K562 (cell line): ENCODE measurements at regions not wholly inside any gene's neighbourhood (a gene's known extent, or its start where the extent isn't known, plus 50 kb on each side); places are given as distances from the start of the nearest gene placed in this dataset.

Experiments used
- ATAC-seq: fragments of 200-7000 bp; cut with Tn5 transposase; 3 replicates; pipeline ENCODE4 v1.9.1; 2020; ENCODE audit warnings: moderate library complexity
- BruUV-seq: library from RNA; stranded (reverse); fragments of 400-500 nt; replicated peaks from 2 replicates; lab custom pipeline; 2021; lab: Mats Ljungman, UMichigan
- CTCF ChIA-PET: fragments of 300-600 bp; formaldehyde crosslinking; extraction: SDS; loops from one replicate; lab custom pipeline; 2021; ENCODE audit warnings: low intra/inter-chr PET ratio; lab: Yijun Ruan, JAX
- POLR2A ChIA-PET: fragments of 300-600, 350-650 bp; sonication (Branson Sonifier 250); formaldehyde crosslinking; extraction: SDS; loops from one replicate; lab custom pipeline; 2021; ENCODE audit warnings: antibody characterized with exemption, inconsistent platforms; lab: Yijun Ruan, JAX
- DNase-seq, 4 experiments: peaks; one replicate each; pipeline versions ENCODE4 v3.0.0 to v3.0.0-alpha.2; 2011 to 2018; ENCODE audit warnings: low spot score in 3 of 4, mixed read lengths in 3 of 4; ENCODE audit errors: extremely low read depth in 1 of 4
- FAIRE-seq: peaks from 2 replicates; lab custom pipeline; 2011; peaks lifted over from hg19 to GRCh38; lab: Jason Lieb, UNC
- H2AFZ ChIP-seq: 2 replicates; pipeline ENCODE4 v1.6.0; 2011; ENCODE audit warnings: low read depth, low read length, control low read depth, inconsistent platforms
- H3K27ac ChIP-seq: fragments of 200-600 bp; 3 replicates; pipeline ENCODE4 v1.8.0; 2011; ENCODE audit warnings: low read depth, mild to moderate bottlenecking, control low read depth, inconsistent platforms, low read length, moderate library complexity, mixed read lengths; ENCODE audit errors: extremely low read depth
- H3K27me3 ChIP-seq, 2 experiments: fragments of 300-600 bp in 1 of 2; 2 replicates in 1 of 2; 3 replicates in 1 of 2; pipeline versions ENCODE4 v1.6.0 to v1.8.0; 2011; ENCODE audit warnings: inconsistent platforms in 2 of 2, low read length in 2 of 2, mild to moderate bottlenecking in 1 of 2, mixed read lengths in 1 of 2, moderate library complexity in 1 of 2; ENCODE audit not compliant: control insufficient read depth in 2 of 2, insufficient read depth in 2 of 2
- H3K36me3 ChIP-seq: fragments of 300-600 bp; 3 replicates; pipeline ENCODE4 v1.8.0; 2011; ENCODE audit warnings: mild to moderate bottlenecking, low read length, inconsistent platforms; ENCODE audit not compliant: control insufficient read depth, insufficient read depth
- H3K4me1 ChIP-seq, 2 experiments: fragments of 200-600 bp in 1 of 2; replicated peaks in 1 of 2; 2 replicates in 1 of 2; 3 replicates in 1 of 2; pipeline versions ENCODE4 v1.5.1 to v1.8.0; 2011; ENCODE audit warnings: inconsistent platforms in 2 of 2, low read length in 2 of 2, mild to moderate bottlenecking in 1 of 2, mixed read lengths in 1 of 2, moderate library complexity in 1 of 2; ENCODE audit not compliant: control insufficient read depth in 2 of 2, insufficient read depth in 2 of 2
- H3K4me2 ChIP-seq: 2 replicates; pipeline ENCODE4 v1.6.1; 2011; ENCODE audit warnings: low read length, control low read depth, inconsistent platforms, mixed read lengths; ENCODE audit not compliant: insufficient read depth
- H3K4me3 ChIP-seq: fragments of 200-600 bp; sonication (generic), shearing (Covaris generic); 2 replicates; pipeline ENCODE4 v1.5.1; 2016; ENCODE audit warnings: control low read depth, inconsistent platforms
- H3K79me2 ChIP-seq: fragments of 200-600 bp; 3 replicates; pipeline ENCODE4 v1.8.0; 2011; ENCODE audit warnings: low read length, inconsistent platforms; ENCODE audit not compliant: control insufficient read depth, insufficient read depth
- H3K9ac ChIP-seq, 2 experiments: 2 replicates each; pipeline versions ENCODE4 v1.6.0 to v1.6.1; 2011; ENCODE audit warnings: low read depth in 2 of 2, low read length in 2 of 2, control low read depth in 1 of 2, inconsistent platforms in 1 of 2, mild to moderate bottlenecking in 1 of 2, mixed read lengths in 1 of 2; ENCODE audit not compliant: insufficient read depth in 1 of 2
- H3K9me1 ChIP-seq: one replicate; pipeline ENCODE4 v1.6.0; 2011; ENCODE audit warnings: inconsistent platforms, mild to moderate bottlenecking, low read length, moderate library complexity; ENCODE audit not compliant: control insufficient read depth, insufficient read depth
- H3K9me3 ChIP-seq: replicated peaks from 2 replicates; pipeline ENCODE4 v1.5.1; 2011; ENCODE audit warnings: low read depth, low read length, inconsistent platforms; ENCODE audit not compliant: control insufficient read depth, insufficient read depth
- H4K20me1 ChIP-seq: replicated peaks from 2 replicates; pipeline ENCODE4 v1.6.1; 2011; ENCODE audit warnings: low read length, inconsistent platforms, mixed read lengths; ENCODE audit not compliant: control insufficient read depth, insufficient read depth
- CGGBP1 ChIP-seq: fragments of 250-450 bp; sonication (Bioruptor Pico); IDR thresholded peaks from 2 replicates; pipeline ENCODE4 v1.9.0; 2021; ENCODE audit warnings: mild to moderate bottlenecking
- NFIX ChIP-seq: fragments of 250-450 bp; sonication (Bioruptor Pico); IDR thresholded peaks from 2 replicates; pipeline ENCODE4 v1.4.0; 2020; ENCODE audit warnings: low read depth, mild to moderate bottlenecking, moderate library complexity
- SAP30 ChIP-seq: fragments of 200-600 bp; sonication (generic); IDR thresholded peaks from 2 replicates; pipeline ENCODE4 v1.6.1; 2012; ENCODE audit warnings: borderline replicate concordance, low read depth, mild to moderate bottlenecking, moderate library complexity, low read length, control low read depth, inconsistent platforms; ENCODE audit not compliant: insufficient read depth, poor library complexity, severe bottlenecking
- SIRT6 ChIP-seq: IDR thresholded peaks from one replicate; pipeline ENCODE4 v1.6.1; 2012; ENCODE audit warnings: low read depth, mild to moderate bottlenecking, control low read depth, inconsistent platforms, low read length, moderate library complexity
- ZBTB17 ChIP-seq: fragments of 450-650 bp; formaldehyde crosslinking; IDR thresholded peaks from 2 replicates; pipeline ENCODE4 v1.4.0; 2020; ENCODE audit warnings: mild to moderate bottlenecking
- ZBTB9 ChIP-seq: fragments of 450-650 bp; formaldehyde crosslinking; IDR thresholded peaks from 2 replicates; pipeline ENCODE4 v1.4.0; 2020; ENCODE audit warnings: mild to moderate bottlenecking, moderate library complexity
- ZC3H8 ChIP-seq: fragments of 450-650 bp; IDR thresholded peaks from 2 replicates; pipeline ENCODE4 v1.6.1; 2017
- ZSCAN29 ChIP-seq: fragments of 450-650 bp; IDR thresholded peaks from 2 replicates; pipeline ENCODE4 v1.6.1; 2017
- WGBS: fragments of 100-300 bp; shearing (Covaris generic); methylation state at CpG from one replicate; pipeline ENCODE4 v1.1.6; 2016; ENCODE audit warnings: low coverage, mixed read lengths; ENCODE audit not compliant: insufficient coverage; ENCODE audit errors: missing lambda C conversion rate; 5-methylcytosine and 5-hydroxymethylcytosine counted together
- in situ Hi-C: fragments of 300-500 bp; cut with MboI; formaldehyde crosslinking; loops from 4 replicates; pipeline ENCODE4 v1.15.0; 2018; ENCODE audit warnings: inconsistent platforms, mixed read lengths
- intact Hi-C: fragments of 100-400 bp; cut with micrococcal nuclease; formaldehyde crosslinking; loops from 2 replicates; pipeline ENCODE4 v1.14.2; 2022
- TF ChIP-seq, protein P1 (sequence below), 2 experiments: IDR thresholded peaks in 1 of 2; conservative IDR thresholded peaks in 1 of 2; 2 replicates each; pipeline ENCODE4 v1.6.1; 2016; ENCODE audit warnings: low read depth in 2 of 2, mild to moderate bottlenecking in 1 of 2, missing compliant biosample characterization in 1 of 2, missing genetic modification characterization in 1 of 2, moderate library complexity in 1 of 2
- TF ChIP-seq, protein P2 (sequence below): IDR thresholded peaks from 2 replicates; pipeline ENCODE4 v1.6.1; 2014; ENCODE audit warnings: antibody characterized with exemption

GRCh38 chr10:8554574-8554973 is 500.1 kb downstream of the GATA3 start:
- Histone ChIP-seq H3K9me3 (no peaks in the 10 kb centered on the region), H3K9ac (no peak overlapping the region), H3K36me3 (no peaks in the 10 kb centered on the region), H3K79me2 (no peaks in the 10 kb centered on the region), H4K20me1 (no peaks in the 10 kb centered on the region), H3K4me2 (no peak overlapping the region), H3K27ac (no peak overlapping the region), H3K27me3 (no peaks in the 10 kb centered on the region), H3K4me1 (no peaks in the 10 kb centered on the region), H3K9me1 (no peaks in the 10 kb centered on the region), H2AFZ (no peak overlapping the region), H3K4me3 (no peak overlapping the region)
- FAIRE-seq (no peak), ATAC-seq (no peak), DNase-seq (no peak)
- intact Hi-C loops, result no loop called here
- ChIA-PET POLR2A (no interaction called here), CTCF (no interaction called here)
- no TSS peak for BruUV-seq
- 0% methylated on average over 4 of the region's 4 CpGs for WGBS
- in situ Hi-C loops, result no loop called here
- TF ChIP-seq ZSCAN29, result no peak
- TF ChIP-seq, protein P1, sequence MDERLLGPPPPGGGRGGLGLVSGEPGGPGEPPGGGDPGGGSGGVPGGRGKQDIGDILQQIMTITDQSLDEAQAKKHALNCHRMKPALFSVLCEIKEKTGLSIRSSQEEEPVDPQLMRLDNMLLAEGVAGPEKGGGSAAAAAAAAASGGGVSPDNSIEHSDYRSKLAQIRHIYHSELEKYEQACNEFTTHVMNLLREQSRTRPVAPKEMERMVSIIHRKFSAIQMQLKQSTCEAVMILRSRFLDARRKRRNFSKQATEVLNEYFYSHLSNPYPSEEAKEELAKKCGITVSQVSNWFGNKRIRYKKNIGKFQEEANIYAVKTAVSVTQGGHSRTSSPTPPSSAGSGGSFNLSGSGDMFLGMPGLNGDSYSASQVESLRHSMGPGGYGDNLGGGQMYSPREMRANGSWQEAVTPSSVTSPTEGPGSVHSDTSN (CRISPR knock-in tag; IDR thresholded peaks at IDR 0.05; ENCODE audit: low read depth), result no peak
- TF ChIP-seq, protein P1 (tag; conservative IDR thresholded peaks at IDR 0.05; ENCODE audit: low read depth), result peak; percentile 20; the same call in 1 of the 2 replicates

- Histone ChIP-seq H3K27me3 (no peaks in the 10 kb centered on the region), H3K27ac (no peak overlapping the region), H3K9me3 (no peaks in the 10 kb centered on the region), H3K36me3 (no peaks in the 10 kb centered on the region), H3K79me2 (no peaks in the 10 kb centered on the region), H3K4me2 (no peak overlapping the region), H2AFZ (no peak overlapping the region), H3K4me1 (no peaks in the 10 kb centered on the region), H3K9ac (no peak overlapping the region), H3K4me3 (no peak overlapping the region), H4K20me1 (no peaks in the 10 kb centered on the region), H3K9me1 (no peaks in the 10 kb centered on the region)
- intact Hi-C loops (no loop called here), in situ Hi-C loops (no loop called here)
- FAIRE-seq (no peak), DNase-seq (no peak), ATAC-seq (no peak)
- CTCF ChIA-PET, result no interaction called here
- no TSS peak for BruUV-seq
- POLR2A ChIA-PET, result no interaction called here
- TF ChIP-seq ZC3H8, result no peak
- TF ChIP-seq ZBTB17, result no peak
- no peak for TF ChIP-seq CGGBP1 (CRISPR knock-in tag)
- no peak for TF ChIP-seq ZBTB9 (CRISPR knock-in tag)
- TF ChIP-seq SAP30, result no peak
- TF ChIP-seq NFIX (CRISPR knock-in tag), result no peak
- TF ChIP-seq, protein P2, sequence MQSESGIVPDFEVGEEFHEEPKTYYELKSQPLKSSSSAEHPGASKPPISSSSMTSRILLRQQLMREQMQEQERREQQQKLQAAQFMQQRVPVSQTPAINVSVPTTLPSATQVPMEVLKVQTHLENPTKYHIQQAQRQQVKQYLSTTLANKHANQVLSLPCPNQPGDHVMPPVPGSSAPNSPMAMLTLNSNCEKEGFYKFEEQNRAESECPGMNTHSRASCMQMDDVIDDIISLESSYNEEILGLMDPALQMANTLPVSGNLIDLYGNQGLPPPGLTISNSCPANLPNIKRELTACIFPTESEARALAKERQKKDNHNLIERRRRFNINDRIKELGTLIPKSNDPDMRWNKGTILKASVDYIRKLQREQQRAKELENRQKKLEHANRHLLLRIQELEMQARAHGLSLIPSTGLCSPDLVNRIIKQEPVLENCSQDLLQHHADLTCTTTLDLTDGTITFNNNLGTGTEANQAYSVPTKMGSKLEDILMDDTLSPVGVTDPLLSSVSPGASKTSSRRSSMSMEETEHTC, result no peak
- TF ChIP-seq SIRT6, result no peak
These were observed 501.8 kb downstream of the GATA3 start for GRCh38 chr10:8556321-8556720.
